ENCODE measurements at regions not wholly inside any gene's neighbourhood (a gene's known extent, or its start where the extent isn't known, plus 50 kb on each side); places are given as distances from the start of the nearest gene placed in this dataset.

GRCh38 chr3:89954137-89954536 is 846.7 kb downstream of the EPHA3 start:
- no peak for TF ChIP-seq CTCF (IDR thresholded peaks at IDR 0.05; ENCODE audit: poor library complexity)
- no peak for TF ChIP-seq EZH2 (IDR thresholded peaks at IDR 0.05; ENCODE audit: borderline replicate concordance)
- TF ChIP-seq EZH2phosphoT487 (IDR thresholded peaks at IDR 0.05; ENCODE audit: low read depth, severe bottlenecking, unreplicated experiment), result no peak

Measured in hepatocyte (in vitro differentiated cells).